Thyroid gland (tissue), 4 donors: ENCODE measurements at regions not wholly inside any gene's neighbourhood (a gene's known extent, or its start where the extent isn't known, plus 50 kb on each side); places are given as distances from the start of the nearest gene placed in this dataset.

Experiments used
- POLR2A ChIP-seq, 2 donors: fragments of 450-650 bp; IDR thresholded peaks; one replicate each; pipeline ENCODE4 v1.6.1; 2017; ENCODE audit warnings: antibody characterized with exemption in 2 of 2, mild to moderate bottlenecking in 2 of 2, moderate library complexity in 1 of 2
- TF ChIP-seq, protein P1 (sequence below), 6 experiments: fragments of 200-600 bp in 3 of 6; fragments of 450-650 bp in 3 of 6; sonication (generic) in 3 of 6; IDR thresholded peaks; one replicate each; pipeline ENCODE4 v1.5.1; 2016 to 2019; ENCODE audit warnings: antibody characterized with exemption in 6 of 6, mild to moderate bottlenecking in 2 of 6, inconsistent platforms in 1 of 6, moderate library complexity in 1 of 6

DNA sequence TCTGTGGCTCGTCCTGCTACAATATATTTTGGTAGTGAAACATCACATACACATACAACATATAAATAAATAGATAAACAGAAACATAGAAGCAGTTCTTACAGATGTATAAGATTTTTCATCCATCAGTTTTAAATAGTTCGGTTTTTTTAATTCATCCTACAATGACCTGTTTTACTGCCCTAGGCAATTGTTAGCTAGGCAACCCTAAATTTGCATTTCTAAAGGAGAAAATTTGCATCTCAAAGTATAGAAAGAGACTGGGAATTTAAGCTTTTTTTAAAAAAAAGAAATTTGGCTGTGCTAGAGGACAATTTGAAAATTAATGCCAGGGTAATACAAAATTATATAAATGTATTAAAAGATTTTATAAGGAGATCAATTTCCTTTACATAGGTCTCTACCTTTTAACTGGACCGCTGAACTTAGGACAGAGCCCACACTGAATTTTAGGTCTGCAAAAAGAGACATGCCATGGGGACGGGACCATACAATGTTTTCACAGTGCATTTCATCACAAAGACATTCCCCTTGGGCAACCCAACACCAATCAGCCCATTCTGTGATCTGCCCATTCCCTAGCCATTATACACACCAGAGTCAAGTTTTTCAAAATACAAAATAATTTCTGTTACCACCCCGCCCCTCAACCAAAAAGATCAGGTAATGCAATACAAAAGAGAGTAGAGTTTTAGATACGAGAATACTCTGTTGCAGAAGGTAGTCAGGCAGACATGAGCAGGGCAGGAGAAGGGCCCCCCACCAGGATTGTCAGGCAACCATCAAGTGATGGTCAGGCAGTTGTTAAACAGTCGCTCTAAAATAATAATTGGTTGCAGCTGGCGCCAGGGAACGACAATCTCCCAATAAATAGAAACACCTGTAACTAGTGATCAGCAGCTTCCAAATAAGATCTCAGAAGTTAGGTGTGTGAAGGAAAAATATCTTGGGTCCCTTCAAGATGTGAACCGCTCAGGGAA, 299.7 kb upstream of the SGCG start:
- TF ChIP-seq, protein P1, sequence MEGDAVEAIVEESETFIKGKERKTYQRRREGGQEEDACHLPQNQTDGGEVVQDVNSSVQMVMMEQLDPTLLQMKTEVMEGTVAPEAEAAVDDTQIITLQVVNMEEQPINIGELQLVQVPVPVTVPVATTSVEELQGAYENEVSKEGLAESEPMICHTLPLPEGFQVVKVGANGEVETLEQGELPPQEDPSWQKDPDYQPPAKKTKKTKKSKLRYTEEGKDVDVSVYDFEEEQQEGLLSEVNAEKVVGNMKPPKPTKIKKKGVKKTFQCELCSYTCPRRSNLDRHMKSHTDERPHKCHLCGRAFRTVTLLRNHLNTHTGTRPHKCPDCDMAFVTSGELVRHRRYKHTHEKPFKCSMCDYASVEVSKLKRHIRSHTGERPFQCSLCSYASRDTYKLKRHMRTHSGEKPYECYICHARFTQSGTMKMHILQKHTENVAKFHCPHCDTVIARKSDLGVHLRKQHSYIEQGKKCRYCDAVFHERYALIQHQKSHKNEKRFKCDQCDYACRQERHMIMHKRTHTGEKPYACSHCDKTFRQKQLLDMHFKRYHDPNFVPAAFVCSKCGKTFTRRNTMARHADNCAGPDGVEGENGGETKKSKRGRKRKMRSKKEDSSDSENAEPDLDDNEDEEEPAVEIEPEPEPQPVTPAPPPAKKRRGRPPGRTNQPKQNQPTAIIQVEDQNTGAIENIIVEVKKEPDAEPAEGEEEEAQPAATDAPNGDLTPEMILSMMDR (IDR thresholded peaks at IDR 0.05): no peak
- TF ChIP-seq POLR2A (IDR thresholded peaks at IDR 0.05): no peak
